SK-N-SH (cell line): ENCODE measurements at regions not wholly inside any gene's neighbourhood (a gene's known extent, or its start where the extent isn't known, plus 50 kb on each side); places are given as distances from the start of the nearest gene placed in this dataset.
"Not testable (repeated sequence)": the region's sequence is repeated elsewhere in the genome, so short reads cannot be mapped to it uniquely, and the experiment has no call there.

Experiments
- CTCF ChIA-PET: fragments of 300-600, 350-600 bp; formaldehyde crosslinking; extraction: SDS; loops from one replicate; lab custom pipeline; 2021; lab: Yijun Ruan, JAX
- POLR2A ChIA-PET: fragments of 350-600 bp; sonication (Branson Sonifier 250); formaldehyde crosslinking; extraction: SDS; loops from one replicate; lab custom pipeline; 2020; ENCODE audit warnings: antibody characterized with exemption, inconsistent platforms; lab: Yijun Ruan, JAX
- DNase-seq: peaks from one replicate; pipeline ENCODE4 v3.0.0; 2012
- H2AFZ ChIP-seq: fragments of 200-600 bp; sonication (generic); 2 replicates; pipeline ENCODE4 v1.8.1; 2016; ENCODE audit warnings: antibody characterized with exemption, mild to moderate bottlenecking, low read depth
- H3F3A ChIP-seq: fragments of 200-600 bp; sonication (generic); replicated peaks from 2 replicates; pipeline ENCODE3; 2016; ENCODE audit warnings: antibody characterized with exemption, mild to moderate bottlenecking; ENCODE audit not compliant: insufficient read depth
- H3K27ac ChIP-seq, 2 experiments: fragments of 200-500 bp in 1 of 2; fragments of 200-600 bp in 1 of 2; sonication (Bioruptor generic) in 1 of 2; sonication (generic), shearing (Covaris generic) in 1 of 2; 2 replicates each; pipeline versions ENCODE4 v1.5.1 to v1.6.1; 2014 to 2016; ENCODE audit warnings: low read depth in 2 of 2, inconsistent platforms in 1 of 2, low read length in 1 of 2, mild to moderate bottlenecking in 1 of 2, mixed read lengths in 1 of 2
- H3K27me3 ChIP-seq: fragments of 200-600 bp; sonication (generic), shearing (Covaris generic); 2 replicates; pipeline ENCODE4 v1.6.1; 2016; ENCODE audit warnings: mixed run types; ENCODE audit not compliant: insufficient read depth
- H3K36me3 ChIP-seq, 2 experiments: fragments of 200-500 bp in 1 of 2; fragments of 200-600 bp in 1 of 2; sonication (Bioruptor generic) in 1 of 2; sonication (generic) in 1 of 2; replicated peaks in 1 of 2; 2 replicates each; pipeline versions ENCODE3 to v1.5.1; 2014 to 2016; ENCODE audit warnings: low read length in 1 of 2, mild to moderate bottlenecking in 1 of 2; ENCODE audit not compliant: insufficient read depth in 2 of 2, control insufficient read depth in 1 of 2
- H3K4me1 ChIP-seq, 2 experiments: fragments of 200-500 bp in 1 of 2; fragments of 200-600 bp in 1 of 2; sonication (Bioruptor generic) in 1 of 2; sonication (generic), shearing (Covaris generic) in 1 of 2; 2 replicates each; pipeline versions ENCODE4 v1.5.1 to v1.6.1; 2014 to 2016; ENCODE audit warnings: low read depth in 1 of 2, low read length in 1 of 2, mixed run types in 1 of 2; ENCODE audit not compliant: insufficient read depth in 2 of 2, control insufficient read depth in 1 of 2
- H3K4me2 ChIP-seq: fragments of 200-600 bp; sonication (generic), shearing (Covaris generic); 2 replicates; pipeline ENCODE4 v1.6.1; 2017; ENCODE audit warnings: mixed run types
- H3K4me3 ChIP-seq, 2 experiments: fragments of 200-500 bp in 1 of 2; fragments of 200-600 bp in 1 of 2; sonication (Bioruptor generic) in 1 of 2; sonication (generic), shearing (Covaris generic) in 1 of 2; 2 replicates each; pipeline versions ENCODE4 v1.5.1 to v1.8.1; 2014 to 2016; ENCODE audit warnings: low read depth in 2 of 2, inconsistent platforms in 1 of 2, low read length in 1 of 2, mild to moderate bottlenecking in 1 of 2, mixed read lengths in 1 of 2, moderate library complexity in 1 of 2
- H3K79me2 ChIP-seq: fragments of 200-600 bp; sonication (generic); 2 replicates; pipeline ENCODE4 v1.8.1; 2017; ENCODE audit warnings: mild to moderate bottlenecking; ENCODE audit not compliant: insufficient read depth
- H3K9ac ChIP-seq: fragments of 200-600 bp; sonication (generic); 2 replicates; pipeline ENCODE4 v1.6.1; 2017; ENCODE audit warnings: mixed run types
- H3K9me2 ChIP-seq: fragments of 200-600 bp; sonication (generic); 2 replicates; pipeline ENCODE4 v1.6.1; 2017; ENCODE audit warnings: mixed run types
- H3K9me3 ChIP-seq: fragments of 200-600 bp; sonication (generic); 2 replicates; pipeline ENCODE4 v1.6.1; 2017; ENCODE audit warnings: mixed run types, mild to moderate bottlenecking, moderate library complexity
- H4K20me1 ChIP-seq: fragments of 200-600 bp; sonication (generic); 2 replicates; pipeline ENCODE4 v1.6.1; 2017; ENCODE audit warnings: mild to moderate bottlenecking, mixed run types; ENCODE audit not compliant: insufficient read depth
- CHD2 ChIP-seq: fragments of 150-350 bp; IDR thresholded peaks from 2 replicates; pipeline ENCODE4 v1.6.1; 2018; ENCODE audit warnings: low read length; ENCODE audit not compliant: partially characterized antibody
- FOXJ3 ChIP-seq: sonication (generic); formaldehyde crosslinking; IDR thresholded peaks from 2 replicates; pipeline ENCODE4 v1.5.1; 2020; ENCODE audit warnings: mild to moderate bottlenecking, missing genetic modification reagents
- FOXM1 ChIP-seq: IDR thresholded peaks from 2 replicates; pipeline ENCODE4 v1.4.0; 2012; ENCODE audit warnings: low read depth, mild to moderate bottlenecking
- GATA2 ChIP-seq: sonication (generic); formaldehyde crosslinking; IDR thresholded peaks from 2 replicates; pipeline ENCODE4 v1.5.0; 2020; ENCODE audit warnings: mild to moderate bottlenecking, missing genetic modification reagents
- JUND ChIP-seq: IDR thresholded peaks from 2 replicates; pipeline ENCODE4 v1.4.0; 2012
- MAX ChIP-seq: IDR thresholded peaks from 2 replicates; pipeline ENCODE4 v1.4.0; 2012; ENCODE audit warnings: low read depth
- MEF2A ChIP-seq: IDR thresholded peaks from 2 replicates; pipeline ENCODE4 v1.4.0; 2012; ENCODE audit warnings: low read depth, borderline replicate concordance
- MXI1 ChIP-seq: IDR thresholded peaks from 2 replicates; pipeline ENCODE4 v1.6.1; 2012; ENCODE audit warnings: mild to moderate bottlenecking, low read depth, low read length, improper control_type of control experiment
- NFIC ChIP-seq: IDR thresholded peaks from 2 replicates; pipeline ENCODE4 v1.4.0; 2012; ENCODE audit warnings: borderline replicate concordance
- NRF1 ChIP-seq: IDR thresholded peaks from 2 replicates; pipeline ENCODE4 v1.6.1; 2012; ENCODE audit warnings: low read depth, mild to moderate bottlenecking, low read length
- PBX3 ChIP-seq: IDR thresholded peaks from 2 replicates; pipeline ENCODE4; 2012
- REST ChIP-seq: IDR thresholded peaks from 2 replicates; pipeline ENCODE4 v1.6.1; 2012; ENCODE audit warnings: mild to moderate bottlenecking, low read depth, low read length, moderate library complexity
- RFX5 ChIP-seq: IDR thresholded peaks from 2 replicates; pipeline ENCODE4 v1.6.1; 2012; ENCODE audit warnings: mild to moderate bottlenecking, improper control_type of control experiment, low read length
- RXRA ChIP-seq: IDR thresholded peaks from 2 replicates; pipeline ENCODE4 v1.4.0; 2012; ENCODE audit warnings: low read depth, mild to moderate bottlenecking, borderline replicate concordance
- SIN3A ChIP-seq: IDR thresholded peaks from 2 replicates; pipeline ENCODE4 v1.6.1; 2012; ENCODE audit warnings: low read depth, mild to moderate bottlenecking, low read length, moderate library complexity, borderline replicate concordance
- SMC3 ChIP-seq: IDR thresholded peaks from 2 replicates; pipeline ENCODE4 v1.6.1; 2012; ENCODE audit warnings: low read depth, low read length, improper control_type of control experiment
- TAF1 ChIP-seq: IDR thresholded peaks from 2 replicates; pipeline ENCODE4 v1.6.1; 2012; ENCODE audit warnings: low read depth, mild to moderate bottlenecking, low read length, moderate library complexity, borderline replicate concordance
- TCF12 ChIP-seq: IDR thresholded peaks from 2 replicates; pipeline ENCODE4 v1.4.0; 2012
- WGBS: methylation state at CpG from one replicate; pipeline ENCODE4 v1.1.6; 2017; ENCODE audit warnings: low lambda C conversion rate; 5-methylcytosine and 5-hydroxymethylcytosine counted together

- Histone ChIP-seq H3K4me3 (no peak overlapping the region), H3K9ac (no peak overlapping the region), H3K27ac (no peak overlapping the region), H3F3A (no peaks in the 10 kb centered on the region), H2AFZ (no peak overlapping the region), H3K9me3 (no peaks in the 10 kb centered on the region), H3K36me3 (no peaks in the 10 kb centered on the region), H3K4me1 (peaks cover 0 to 6% of the 10 kb centered on the region in 2 experiments; a peak in 1 of 4 replicates), H3K27me3 (no peaks in the 10 kb centered on the region), H4K20me1 (no peaks in the 10 kb centered on the region), H3K9me2 (no peaks in the 10 kb centered on the region), H3K4me2 (no peak overlapping the region), H3K79me2 (no peaks in the 10 kb centered on the region)
- ChIA-PET CTCF (no interaction called here), POLR2A (no interaction called here)
- no peak for DNase-seq
- WGBS = 50% methylated on average over 7 of the region's 10 CpGs
- TF ChIP-seq TCF12 (no peak), FOXM1 (no peak), REST (no peak), SMC3 (no peak), CHD2 (no peak), FOXJ3 (CRISPR knock-in tag) (no peak), MAX (no peak), RFX5 (no peak), GATA2 (no peak), PBX3 (no peak), RXRA (no peak), JUND (no peak), NFIC (no peak), NRF1 (no peak), TAF1 (no peak), SIN3A (no peak), MEF2A (no peak), MXI1 (no peak)
Measured at GRCh38 chr4:189656641-189657040, 284.0 kb upstream of the FRG1 start.

- H3K4me2 ChIP-seq, H3K9me2 ChIP-seq, H3K79me2 ChIP-seq, H3K9me3 ChIP-seq, H3K36me3 ChIP-seq, H3K27ac ChIP-seq, H3K27me3 ChIP-seq, DNase-seq, H3K4me3 ChIP-seq, CTCF ChIA-PET, POLR2A ChIA-PET, H2AFZ ChIP-seq, H3K9ac ChIP-seq, H3K4me1 ChIP-seq, H4K20me1 ChIP-seq, H3F3A ChIP-seq: not testable (repeated sequence)
- WGBS = 22% methylated on average over 2 of the region's 5 CpGs
Measured at GRCh38 chr4:189658259-189658658, 282.4 kb upstream of the FRG1 start.

- H3K4me3 ChIP-seq, H3K79me2 ChIP-seq, H3F3A ChIP-seq, CTCF ChIA-PET, H3K9me3 ChIP-seq, H3K36me3 ChIP-seq, H3K27me3 ChIP-seq, H2AFZ ChIP-seq, POLR2A ChIA-PET, H3K4me2 ChIP-seq, H3K4me1 ChIP-seq, H3K9me2 ChIP-seq, H3K27ac ChIP-seq, H4K20me1 ChIP-seq, H3K9ac ChIP-seq, DNase-seq: not testable (repeated sequence)
- 27% methylated on average over 5 of the region's 5 CpGs for WGBS
Measured at GRCh38 chr4:189658831-189659230, 281.8 kb upstream of the FRG1 start.
